ENCODE measurements at regions not wholly inside any gene's neighbourhood (a gene's known extent, or its start where the extent isn't known, plus 50 kb on each side); places are given as distances from the start of the nearest gene placed in this dataset.

DNA sequence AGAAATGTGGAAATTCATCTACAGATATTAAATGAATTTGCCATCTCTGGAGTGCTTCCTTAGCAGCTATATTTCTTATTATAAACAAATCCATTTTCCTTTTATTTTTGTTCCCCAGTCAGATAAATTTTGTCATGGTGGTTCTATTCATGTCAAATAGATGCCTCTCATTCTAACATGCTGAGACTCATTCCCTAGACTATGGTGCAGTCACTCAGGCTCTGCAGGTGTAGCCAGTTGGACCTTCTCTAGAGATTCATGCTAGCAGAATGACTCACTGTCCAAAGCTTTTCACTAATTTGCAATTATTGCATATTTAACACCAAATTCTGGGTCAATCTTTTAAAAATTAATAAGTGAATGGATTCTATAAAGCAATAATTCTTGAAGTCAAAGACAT lies 1392.7 kb downstream of the PCDH7 start:
- TF ChIP-seq, protein P1, sequence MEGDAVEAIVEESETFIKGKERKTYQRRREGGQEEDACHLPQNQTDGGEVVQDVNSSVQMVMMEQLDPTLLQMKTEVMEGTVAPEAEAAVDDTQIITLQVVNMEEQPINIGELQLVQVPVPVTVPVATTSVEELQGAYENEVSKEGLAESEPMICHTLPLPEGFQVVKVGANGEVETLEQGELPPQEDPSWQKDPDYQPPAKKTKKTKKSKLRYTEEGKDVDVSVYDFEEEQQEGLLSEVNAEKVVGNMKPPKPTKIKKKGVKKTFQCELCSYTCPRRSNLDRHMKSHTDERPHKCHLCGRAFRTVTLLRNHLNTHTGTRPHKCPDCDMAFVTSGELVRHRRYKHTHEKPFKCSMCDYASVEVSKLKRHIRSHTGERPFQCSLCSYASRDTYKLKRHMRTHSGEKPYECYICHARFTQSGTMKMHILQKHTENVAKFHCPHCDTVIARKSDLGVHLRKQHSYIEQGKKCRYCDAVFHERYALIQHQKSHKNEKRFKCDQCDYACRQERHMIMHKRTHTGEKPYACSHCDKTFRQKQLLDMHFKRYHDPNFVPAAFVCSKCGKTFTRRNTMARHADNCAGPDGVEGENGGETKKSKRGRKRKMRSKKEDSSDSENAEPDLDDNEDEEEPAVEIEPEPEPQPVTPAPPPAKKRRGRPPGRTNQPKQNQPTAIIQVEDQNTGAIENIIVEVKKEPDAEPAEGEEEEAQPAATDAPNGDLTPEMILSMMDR (conservative IDR thresholded peaks at IDR 0.05; ENCODE audit: low read depth, low read length) = no peak
- TF ChIP-seq EZH2phosphoT487 (IDR thresholded peaks at IDR 0.05; ENCODE audit: borderline replicate concordance, low read length) = no peak
- no peak for TF ChIP-seq EZH2 (IDR thresholded peaks at IDR 0.05; ENCODE audit: low read length, unreplicated experiment)
